GM12873 (cell line): ENCODE measurements at regions not wholly inside any gene's neighbourhood (a gene's known extent, or its start where the extent isn't known, plus 50 kb on each side); places are given as distances from the start of the nearest gene placed in this dataset.

Experiments used
- TF ChIP-seq, protein P1 (sequence below): IDR thresholded peaks from 2 replicates; pipeline ENCODE4 v1.5.1; 2012; ENCODE audit warnings: low read depth, mild to moderate bottlenecking, moderate library complexity, low read length, control low read depth; ENCODE audit not compliant: insufficient read depth; ENCODE audit errors: missing control alignments

DNA sequence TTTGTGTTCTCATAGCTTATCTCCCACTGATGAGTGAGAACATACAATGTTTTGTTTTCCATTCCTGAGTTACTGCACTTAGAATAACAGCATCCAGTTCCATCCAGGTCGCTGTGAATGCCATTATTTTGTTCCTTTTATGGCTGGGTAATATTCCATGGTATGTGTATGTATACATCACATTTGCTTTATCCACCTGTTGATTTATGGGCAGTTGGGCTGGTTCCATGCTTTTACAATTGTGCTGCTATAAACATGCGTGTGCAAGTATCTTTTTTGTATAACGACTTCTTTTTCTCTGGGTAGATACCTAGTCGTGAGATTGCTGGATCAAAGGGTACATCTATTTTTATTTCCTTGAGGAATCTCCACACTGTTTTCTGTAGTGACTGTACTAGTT, 74.8 kb downstream of the ZNF280B start:
- TF ChIP-seq, protein P1, sequence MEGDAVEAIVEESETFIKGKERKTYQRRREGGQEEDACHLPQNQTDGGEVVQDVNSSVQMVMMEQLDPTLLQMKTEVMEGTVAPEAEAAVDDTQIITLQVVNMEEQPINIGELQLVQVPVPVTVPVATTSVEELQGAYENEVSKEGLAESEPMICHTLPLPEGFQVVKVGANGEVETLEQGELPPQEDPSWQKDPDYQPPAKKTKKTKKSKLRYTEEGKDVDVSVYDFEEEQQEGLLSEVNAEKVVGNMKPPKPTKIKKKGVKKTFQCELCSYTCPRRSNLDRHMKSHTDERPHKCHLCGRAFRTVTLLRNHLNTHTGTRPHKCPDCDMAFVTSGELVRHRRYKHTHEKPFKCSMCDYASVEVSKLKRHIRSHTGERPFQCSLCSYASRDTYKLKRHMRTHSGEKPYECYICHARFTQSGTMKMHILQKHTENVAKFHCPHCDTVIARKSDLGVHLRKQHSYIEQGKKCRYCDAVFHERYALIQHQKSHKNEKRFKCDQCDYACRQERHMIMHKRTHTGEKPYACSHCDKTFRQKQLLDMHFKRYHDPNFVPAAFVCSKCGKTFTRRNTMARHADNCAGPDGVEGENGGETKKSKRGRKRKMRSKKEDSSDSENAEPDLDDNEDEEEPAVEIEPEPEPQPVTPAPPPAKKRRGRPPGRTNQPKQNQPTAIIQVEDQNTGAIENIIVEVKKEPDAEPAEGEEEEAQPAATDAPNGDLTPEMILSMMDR: no peak
